Cardiac septum (tissue), 1 donor: ENCODE measurements at regions not wholly inside any gene's neighbourhood (a gene's known extent, or its start where the extent isn't known, plus 50 kb on each side); places are given as distances from the start of the nearest gene placed in this dataset.
"Not testable (repeated sequence)": the region's sequence is repeated elsewhere in the genome, so short reads cannot be mapped to it uniquely, and the experiment has no call there.

ENCODE experiments used
- DNase-seq: peaks from one replicate; pipeline ENCODE4 v3.0.0-alpha.2; 2020; ENCODE audit warnings: low spot score
- intact Hi-C: fragments of 100-400 bp; cut with DNase I; formaldehyde crosslinking; loops from one replicate; pipeline ENCODE4 v1.14.0; 2022
- donor health status: DM: no; HTN: no; CAD: no.

- intact Hi-C loops = no loop called here
- peak; percentile 60 for DNase-seq
Measured at GRCh38 chr7:69389216-69389615, 209.1 kb upstream of the AUTS2 start.

GRCh38 chr7:69393912-69394311 lies 204.4 kb upstream of the AUTS2 start:
- intact Hi-C loops = not testable (repeated sequence)
- DNase-seq = peak; percentile 59

- peak; percentile 56 for DNase-seq
- intact Hi-C loops = no loop called here
Measured at GRCh38 chr7:69395061-69395714, 203.1 kb upstream of the AUTS2 start.

GRCh38 chr7:69398986-69399385 lies 199.3 kb upstream of the AUTS2 start:
- intact Hi-C loops = no loop called here
- DNase-seq = no peak

GRCh38 chr7:69399401-69399800 lies 198.9 kb upstream of the AUTS2 start:
- DNase-seq = no peak
- intact Hi-C loops = no loop called here

GRCh38 chr7:69402696-69403095 lies 195.6 kb upstream of the AUTS2 start:
- no peak for DNase-seq
- intact Hi-C loops = no loop called here

GRCh38 chr7:69403169-69403568 lies 195.1 kb upstream of the AUTS2 start:
- intact Hi-C loops = no loop called here
- no peak for DNase-seq

GRCh38 chr7:69411018-69411417 lies 187.3 kb upstream of the AUTS2 start:
- no peak for DNase-seq
- intact Hi-C loops = no loop called here

GRCh38 chr7:69411466-69411865 lies 186.8 kb upstream of the AUTS2 start:
- DNase-seq = no peak
- intact Hi-C loops = no loop called here

- intact Hi-C loops = no loop called here
- DNase-seq = peak; percentile 62
Measured at GRCh38 chr7:69412331-69413146, 185.7 kb upstream of the AUTS2 start.

GRCh38 chr7:69414555-69414954 lies 183.7 kb upstream of the AUTS2 start:
- DNase-seq = no peak
- intact Hi-C loops = no loop called here

- intact Hi-C loops = no loop called here
- no peak for DNase-seq
Measured at GRCh38 chr7:69418869-69419670, 179.2 kb upstream of the AUTS2 start.

GRCh38 chr7:69419934-69420333 lies 178.3 kb upstream of the AUTS2 start:
- no peak for DNase-seq
- intact Hi-C loops = no loop called here

GRCh38 chr7:69422574-69422985 lies 175.7 kb upstream of the AUTS2 start:
- no peak for DNase-seq
- intact Hi-C loops = no loop called here

GRCh38 chr7:69426705-69427104 lies 171.6 kb upstream of the AUTS2 start:
- no peak for DNase-seq
- intact Hi-C loops = no loop called here

- intact Hi-C loops = no loop called here
Measured at GRCh38 chr7:69428089-69428488, 170.2 kb upstream of the AUTS2 start.

GRCh38 chr7:69429911-69430383 lies 168.3 kb upstream of the AUTS2 start:
- intact Hi-C loops = no loop called here

More at GRCh38 chr7:69428089-69428488, 170.2 kb upstream of the AUTS2 start:
- DNase-seq = no peak

GRCh38 chr7:69430384-69431021 lies 167.8 kb upstream of the AUTS2 start:
- no peak for DNase-seq
- intact Hi-C loops = no loop called here

More at GRCh38 chr7:69429911-69430383, 168.3 kb upstream of the AUTS2 start:
- no peak for DNase-seq

- intact Hi-C loops = no loop called here
- DNase-seq = no peak
Measured at GRCh38 chr7:69431626-69432025, 166.6 kb upstream of the AUTS2 start.

GRCh38 chr7:69432276-69432675 lies 166.0 kb upstream of the AUTS2 start:
- intact Hi-C loops, DNase-seq: not testable (repeated sequence)
